ENCODE measurements at regions not wholly inside any gene's neighbourhood (a gene's known extent, or its start where the extent isn't known, plus 50 kb on each side); places are given as distances from the start of the nearest gene placed in this dataset.

DNA sequence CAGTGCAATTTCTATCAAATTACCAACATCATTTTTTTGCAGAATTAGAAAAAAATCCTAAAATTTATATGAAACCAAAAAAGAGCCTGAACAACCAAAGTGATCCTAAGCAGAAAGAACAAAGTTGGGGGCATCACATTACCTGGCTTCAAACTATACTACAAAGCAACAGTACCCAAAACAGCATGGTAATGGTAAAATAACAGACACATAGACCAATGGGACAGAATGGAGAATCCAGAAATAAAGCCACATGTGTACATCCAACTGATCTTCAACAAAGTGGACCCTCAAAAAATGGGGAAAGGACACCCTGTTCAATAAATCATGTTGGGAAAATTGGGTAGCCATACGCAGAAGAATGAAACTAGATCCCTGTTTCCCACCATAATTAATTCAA is 245.7 kb upstream of the CTAGE1 start:
- TF ChIP-seq POLR2A (IDR thresholded peaks at IDR 0.05; ENCODE audit: extremely low read depth, insufficient read length) = no peak
- TF ChIP-seq, protein P1, sequence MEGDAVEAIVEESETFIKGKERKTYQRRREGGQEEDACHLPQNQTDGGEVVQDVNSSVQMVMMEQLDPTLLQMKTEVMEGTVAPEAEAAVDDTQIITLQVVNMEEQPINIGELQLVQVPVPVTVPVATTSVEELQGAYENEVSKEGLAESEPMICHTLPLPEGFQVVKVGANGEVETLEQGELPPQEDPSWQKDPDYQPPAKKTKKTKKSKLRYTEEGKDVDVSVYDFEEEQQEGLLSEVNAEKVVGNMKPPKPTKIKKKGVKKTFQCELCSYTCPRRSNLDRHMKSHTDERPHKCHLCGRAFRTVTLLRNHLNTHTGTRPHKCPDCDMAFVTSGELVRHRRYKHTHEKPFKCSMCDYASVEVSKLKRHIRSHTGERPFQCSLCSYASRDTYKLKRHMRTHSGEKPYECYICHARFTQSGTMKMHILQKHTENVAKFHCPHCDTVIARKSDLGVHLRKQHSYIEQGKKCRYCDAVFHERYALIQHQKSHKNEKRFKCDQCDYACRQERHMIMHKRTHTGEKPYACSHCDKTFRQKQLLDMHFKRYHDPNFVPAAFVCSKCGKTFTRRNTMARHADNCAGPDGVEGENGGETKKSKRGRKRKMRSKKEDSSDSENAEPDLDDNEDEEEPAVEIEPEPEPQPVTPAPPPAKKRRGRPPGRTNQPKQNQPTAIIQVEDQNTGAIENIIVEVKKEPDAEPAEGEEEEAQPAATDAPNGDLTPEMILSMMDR (IDR thresholded peaks at IDR 0.05; ENCODE audit: low read depth, low read length) = no peak
- no peak for TF ChIP-seq MYC (IDR thresholded peaks at IDR 0.05; ENCODE audit: low read depth, low read length)
- TF ChIP-seq, protein P2, sequence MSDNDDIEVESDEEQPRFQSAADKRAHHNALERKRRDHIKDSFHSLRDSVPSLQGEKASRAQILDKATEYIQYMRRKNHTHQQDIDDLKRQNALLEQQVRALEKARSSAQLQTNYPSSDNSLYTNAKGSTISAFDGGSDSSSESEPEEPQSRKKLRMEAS (IDR thresholded peaks at IDR 0.05; ENCODE audit: low read depth, low read length) = no peak
